Endothelial cell (in vitro differentiated cells): ENCODE measurements at regions not wholly inside any gene's neighbourhood (a gene's known extent, or its start where the extent isn't known, plus 50 kb on each side); places are given as distances from the start of the nearest gene placed in this dataset.

Source experiments
- DNase-seq: peaks from one replicate; pipeline ENCODE4 v3.0.0; 2021; ENCODE audit warnings: low spot score
- H3K27ac Mint-ChIP-seq: one replicate; pipeline ENCODE4 v1.8.0; 2021; ENCODE audit warnings: mixed read lengths, inconsistent platforms; ENCODE audit not compliant: unreplicated experiment
- H3K27me3 Mint-ChIP-seq: one replicate; pipeline ENCODE4 v1.8.0; 2021; ENCODE audit warnings: mild to moderate bottlenecking, moderate library complexity, mixed read lengths, inconsistent platforms; ENCODE audit not compliant: unreplicated experiment
- H3K36me3 Mint-ChIP-seq: one replicate; pipeline ENCODE4 v1.8.0; 2021; ENCODE audit warnings: mild to moderate bottlenecking, low read depth, mixed read lengths, inconsistent platforms; ENCODE audit not compliant: unreplicated experiment
- H3K4me1 Mint-ChIP-seq: one replicate; pipeline ENCODE4 v1.8.0; 2021; ENCODE audit warnings: mild to moderate bottlenecking, mixed read lengths, inconsistent platforms; ENCODE audit not compliant: unreplicated experiment
- H3K4me3 Mint-ChIP-seq: one replicate; pipeline ENCODE4 v1.8.0; 2021; ENCODE audit warnings: mild to moderate bottlenecking, mixed read lengths, inconsistent platforms; ENCODE audit not compliant: unreplicated experiment
- H3K9me3 Mint-ChIP-seq: one replicate; pipeline ENCODE4 v1.8.0; 2021; ENCODE audit warnings: mixed read lengths, inconsistent platforms; ENCODE audit not compliant: unreplicated experiment
- TF ChIP-seq, protein P1 (sequence below): fragments of 200-600 bp; sonication (generic); IDR thresholded peaks from one replicate; pipeline ENCODE4 v1.5.0; 2021; ENCODE audit warnings: antibody characterized with exemption; ENCODE audit not compliant: unreplicated experiment

DNA sequence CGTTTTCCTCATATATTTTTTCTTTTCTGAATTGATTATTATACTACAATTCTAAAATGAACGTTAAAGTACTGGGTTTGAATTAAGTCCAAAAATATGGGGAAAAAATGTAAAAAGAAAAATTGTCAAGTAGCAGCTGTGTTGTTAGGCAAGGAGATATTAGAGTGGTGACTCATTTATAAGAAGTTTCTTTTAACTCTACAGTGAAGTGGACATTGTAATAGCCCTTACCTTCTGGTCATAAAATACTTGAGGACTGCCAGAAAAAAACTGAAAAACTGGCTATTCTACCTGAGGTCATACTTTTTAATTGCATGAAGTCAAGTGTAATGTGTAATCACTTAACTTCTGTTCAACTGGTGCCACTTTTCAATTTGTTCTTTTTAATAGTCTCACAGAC, 523.1 kb upstream of the TSPY4 start:
- TF ChIP-seq, protein P1, sequence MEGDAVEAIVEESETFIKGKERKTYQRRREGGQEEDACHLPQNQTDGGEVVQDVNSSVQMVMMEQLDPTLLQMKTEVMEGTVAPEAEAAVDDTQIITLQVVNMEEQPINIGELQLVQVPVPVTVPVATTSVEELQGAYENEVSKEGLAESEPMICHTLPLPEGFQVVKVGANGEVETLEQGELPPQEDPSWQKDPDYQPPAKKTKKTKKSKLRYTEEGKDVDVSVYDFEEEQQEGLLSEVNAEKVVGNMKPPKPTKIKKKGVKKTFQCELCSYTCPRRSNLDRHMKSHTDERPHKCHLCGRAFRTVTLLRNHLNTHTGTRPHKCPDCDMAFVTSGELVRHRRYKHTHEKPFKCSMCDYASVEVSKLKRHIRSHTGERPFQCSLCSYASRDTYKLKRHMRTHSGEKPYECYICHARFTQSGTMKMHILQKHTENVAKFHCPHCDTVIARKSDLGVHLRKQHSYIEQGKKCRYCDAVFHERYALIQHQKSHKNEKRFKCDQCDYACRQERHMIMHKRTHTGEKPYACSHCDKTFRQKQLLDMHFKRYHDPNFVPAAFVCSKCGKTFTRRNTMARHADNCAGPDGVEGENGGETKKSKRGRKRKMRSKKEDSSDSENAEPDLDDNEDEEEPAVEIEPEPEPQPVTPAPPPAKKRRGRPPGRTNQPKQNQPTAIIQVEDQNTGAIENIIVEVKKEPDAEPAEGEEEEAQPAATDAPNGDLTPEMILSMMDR = no peak
- no peak for DNase-seq
- H3K9me3 Mint-ChIP-seq = peaks cover 4% of the 10 kb centered on the region
- H3K36me3 Mint-ChIP-seq = no peaks in the 10 kb centered on the region
- no peak overlapping the region for H3K4me3 Mint-ChIP-seq
- no peak overlapping the region for H3K27ac Mint-ChIP-seq
- H3K4me1 Mint-ChIP-seq = no peaks in the 10 kb centered on the region
- no peaks in the 10 kb centered on the region for H3K27me3 Mint-ChIP-seq

DNA sequence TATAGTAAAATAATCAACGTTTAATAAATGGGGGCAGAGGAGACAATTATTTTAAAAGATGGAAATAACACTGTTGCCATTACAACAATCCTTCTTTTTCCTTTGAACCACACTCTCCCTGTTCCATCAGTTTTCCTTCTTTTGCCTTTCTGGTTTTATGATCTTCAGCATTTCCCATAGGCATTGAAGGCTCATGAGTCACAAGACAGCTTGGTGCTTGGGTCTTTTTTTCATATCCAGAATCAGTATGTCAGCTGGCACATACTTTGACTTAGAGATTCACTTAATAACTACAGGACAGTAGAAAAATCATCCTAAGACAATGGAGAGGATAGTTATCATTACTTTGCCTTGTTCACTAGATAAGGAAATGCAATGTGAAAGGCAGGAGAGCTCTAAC, 521.6 kb upstream of the TSPY4 start:
- DNase-seq = no peak
- no peaks in the 10 kb centered on the region for H3K27me3 Mint-ChIP-seq
- TF ChIP-seq, protein P1 = no peak
- H3K4me3 Mint-ChIP-seq = no peak overlapping the region
- H3K36me3 Mint-ChIP-seq = no peaks in the 10 kb centered on the region
- H3K27ac Mint-ChIP-seq = no peak overlapping the region
- no peaks in the 10 kb centered on the region for H3K4me1 Mint-ChIP-seq
- peaks cover 7% of the 10 kb centered on the region for H3K9me3 Mint-ChIP-seq

DNA sequence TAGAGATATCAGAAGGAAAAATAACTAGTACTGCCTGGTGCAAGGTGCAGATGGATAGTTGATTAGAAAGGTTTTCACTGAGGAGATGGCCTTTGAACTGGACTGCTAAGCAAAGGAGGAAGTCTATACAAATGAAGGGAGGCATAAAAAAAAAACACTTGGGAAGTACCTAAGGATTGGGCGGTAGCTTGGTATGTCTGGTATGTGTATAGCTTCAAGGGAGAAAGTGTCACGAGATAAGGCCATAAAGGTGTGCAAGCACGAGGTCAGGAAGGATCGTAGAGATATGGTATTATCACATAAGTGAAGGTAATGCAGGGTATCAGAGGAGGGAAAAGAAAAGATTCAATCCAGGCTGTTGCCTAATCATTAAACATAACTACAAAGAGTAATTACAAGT, 517.2 kb upstream of the TSPY4 start:
- TF ChIP-seq, protein P1 = no peak
- Mint-ChIP-seq H3K36me3 (no peaks in the 10 kb centered on the region), H3K9me3 (peaks cover 7% of the 10 kb centered on the region), H3K4me1 (no peaks in the 10 kb centered on the region), H3K27me3 (no peaks in the 10 kb centered on the region), H3K4me3 (no peak overlapping the region), H3K27ac (no peak overlapping the region)
- DNase-seq = no peak

DNA sequence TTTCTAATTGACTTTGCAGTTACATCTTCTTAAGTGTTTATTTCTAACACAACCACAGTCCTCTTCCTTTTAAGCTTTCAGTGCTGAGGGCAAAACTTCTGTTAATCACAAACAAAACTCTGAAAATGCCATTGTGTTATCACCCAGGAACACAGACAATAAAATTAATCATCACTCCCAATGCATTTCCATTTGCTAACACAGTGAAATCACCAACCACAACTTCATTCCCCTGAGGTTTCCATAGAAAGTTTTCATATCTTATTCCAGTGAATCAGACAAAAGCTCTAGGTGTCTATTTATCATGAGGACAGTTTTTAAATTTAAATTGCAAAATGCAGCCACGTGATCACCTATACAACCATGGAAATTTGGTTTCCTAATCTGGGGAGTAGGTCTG, 516.2 kb upstream of the TSPY4 start:
- no peak for DNase-seq
- Mint-ChIP-seq H3K9me3 (peaks cover 6% of the 10 kb centered on the region), H3K27ac (no peak overlapping the region), H3K4me1 (no peaks in the 10 kb centered on the region), H3K27me3 (no peaks in the 10 kb centered on the region), H3K36me3 (no peaks in the 10 kb centered on the region), H3K4me3 (no peak overlapping the region)
- TF ChIP-seq, protein P1 = no peak

DNA sequence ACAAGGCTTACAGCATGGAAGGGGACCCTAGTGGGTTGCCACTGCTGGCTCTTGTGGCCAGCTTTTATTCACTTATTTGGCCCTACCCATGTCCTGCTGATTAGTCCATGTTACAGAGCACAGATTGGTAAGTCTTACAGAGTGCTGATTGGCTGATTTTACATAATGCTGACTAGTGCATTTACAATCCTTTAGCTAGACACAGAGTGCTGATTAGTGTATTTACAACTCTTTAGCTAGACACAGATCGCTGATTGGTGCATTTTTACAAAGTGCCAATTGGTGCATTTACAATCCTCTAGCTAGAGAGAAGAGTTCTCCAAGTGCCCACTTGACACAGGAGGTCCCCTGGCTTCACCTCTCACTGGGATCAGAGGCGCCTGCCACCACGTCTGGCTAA, 485.0 kb upstream of the TSPY4 start:
- no peaks in the 10 kb centered on the region for H3K9me3 Mint-ChIP-seq
- H3K4me1 Mint-ChIP-seq = no peaks in the 10 kb centered on the region
- no peak for DNase-seq
- H3K36me3 Mint-ChIP-seq = no peaks in the 10 kb centered on the region
- TF ChIP-seq, protein P1 = no peak
- no peak overlapping the region for H3K4me3 Mint-ChIP-seq
- no peak overlapping the region for H3K27ac Mint-ChIP-seq
- no peaks in the 10 kb centered on the region for H3K27me3 Mint-ChIP-seq
